ENCODE measurements at regions not wholly inside any gene's neighbourhood (a gene's known extent, or its start where the extent isn't known, plus 50 kb on each side); places are given as distances from the start of the nearest gene placed in this dataset.

DNA sequence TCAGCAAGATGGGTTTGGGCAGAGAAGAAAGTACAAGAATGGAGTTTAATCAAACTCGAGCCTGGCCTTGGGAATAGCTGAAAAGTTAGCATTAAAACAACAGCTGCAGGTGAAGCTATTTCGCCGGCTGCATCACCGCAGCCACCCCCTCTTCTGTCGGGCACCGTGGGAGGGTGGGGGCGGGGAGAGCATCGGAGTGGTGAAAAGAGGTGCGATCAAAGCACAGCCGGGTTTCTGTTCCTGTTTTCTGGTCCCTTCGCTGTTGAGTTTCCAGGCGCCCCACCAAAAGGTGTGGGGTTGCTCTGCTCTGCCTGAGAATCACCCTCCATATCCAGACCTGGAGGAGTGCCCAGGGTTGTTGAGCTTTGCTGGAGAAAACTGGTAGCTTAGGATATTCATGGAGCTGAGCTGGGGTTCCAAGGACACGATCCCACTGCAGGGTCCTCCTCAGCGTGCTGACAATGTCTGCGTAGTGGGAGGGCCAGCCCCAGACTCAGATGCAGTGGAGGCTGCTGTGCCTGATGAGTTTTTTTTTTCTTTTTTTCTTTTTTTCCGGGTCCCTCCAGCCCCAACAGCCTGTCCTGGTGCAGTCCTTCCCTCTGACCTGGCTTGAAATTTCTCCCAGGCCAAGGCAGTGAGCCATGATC, 127.5 kb upstream of the C1orf174 start:
- DNase-seq: no peak

DNA sequence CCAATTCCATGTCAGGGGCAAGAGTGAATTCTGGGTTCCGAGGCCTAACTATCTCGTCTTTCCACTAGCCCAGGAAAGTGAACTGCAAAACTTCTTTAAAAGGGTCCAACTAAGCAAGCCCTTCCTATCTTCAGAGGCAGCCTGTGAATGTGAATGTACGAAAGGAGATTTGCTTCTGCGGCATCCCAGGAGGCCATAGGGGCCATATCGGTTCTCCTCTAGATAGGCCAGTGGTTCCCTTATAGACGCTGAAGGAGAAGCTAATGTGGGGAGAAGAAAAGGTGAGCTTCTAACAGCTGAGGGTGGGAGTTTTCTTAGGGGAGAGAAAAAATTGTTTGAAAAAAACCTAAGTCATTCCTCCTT, 128.0 kb upstream of the C1orf174 start:
- DNase-seq: no peak
- in situ Hi-C loops (cut with HindIII; ENCODE audit: low pct_ligation_motif_present, low pct_unique_long_range_greater_than_20kb, low sequenced_read_pairs): no loop called here

More for the DNA sequence above, 127.5 kb upstream of the C1orf174 start:
- in situ Hi-C loops (cut with HindIII; ENCODE audit: low pct_ligation_motif_present, low pct_unique_long_range_greater_than_20kb, low sequenced_read_pairs): no loop called here

DNA sequence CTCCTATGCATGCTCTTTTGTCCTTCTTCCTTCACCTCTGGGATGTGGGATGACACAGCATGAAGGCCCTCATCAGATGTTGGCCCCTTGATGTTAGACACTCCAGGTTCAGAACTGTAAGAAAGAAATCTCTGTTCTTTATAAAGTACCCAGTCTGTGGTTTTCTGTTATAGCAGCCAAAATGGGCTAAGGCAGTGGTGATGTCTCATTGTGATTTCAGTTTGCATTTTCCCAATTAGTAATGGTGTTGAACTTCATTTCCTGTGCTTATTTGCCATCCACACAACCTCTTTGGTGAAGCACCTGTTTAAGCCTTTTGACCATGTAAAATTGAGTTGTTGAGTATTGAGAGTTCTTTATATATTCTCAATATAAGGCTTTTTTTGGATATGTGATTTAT, 129.3 kb upstream of the C1orf174 start:
- in situ Hi-C loops (cut with HindIII; ENCODE audit: low pct_ligation_motif_present, low pct_unique_long_range_greater_than_20kb, low sequenced_read_pairs): no loop called here
- DNase-seq: no peak

DNA sequence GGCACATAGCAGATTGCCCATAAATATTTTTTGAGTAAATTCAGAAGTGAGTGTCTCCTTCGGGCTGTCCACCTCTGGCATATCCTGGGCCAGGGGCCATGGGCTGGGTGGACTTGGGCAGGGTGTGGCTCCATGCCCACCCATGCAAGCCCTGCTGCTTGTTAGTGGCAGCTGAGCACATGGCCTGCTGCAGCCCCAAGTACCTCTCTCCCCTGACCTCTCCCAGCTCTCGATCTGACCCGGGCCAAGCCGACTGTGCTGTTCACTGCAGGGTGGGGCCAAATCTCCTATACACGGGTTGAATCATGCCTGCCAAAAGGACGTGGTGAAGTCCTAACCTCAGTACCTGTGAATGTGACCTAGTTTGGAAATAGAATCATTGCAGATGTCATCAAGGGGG, 132.5 kb upstream of the C1orf174 start:
- DNase-seq: no peak
- in situ Hi-C loops (cut with HindIII; ENCODE audit: low pct_ligation_motif_present, low pct_unique_long_range_greater_than_20kb, low sequenced_read_pairs): no loop called here

DNA sequence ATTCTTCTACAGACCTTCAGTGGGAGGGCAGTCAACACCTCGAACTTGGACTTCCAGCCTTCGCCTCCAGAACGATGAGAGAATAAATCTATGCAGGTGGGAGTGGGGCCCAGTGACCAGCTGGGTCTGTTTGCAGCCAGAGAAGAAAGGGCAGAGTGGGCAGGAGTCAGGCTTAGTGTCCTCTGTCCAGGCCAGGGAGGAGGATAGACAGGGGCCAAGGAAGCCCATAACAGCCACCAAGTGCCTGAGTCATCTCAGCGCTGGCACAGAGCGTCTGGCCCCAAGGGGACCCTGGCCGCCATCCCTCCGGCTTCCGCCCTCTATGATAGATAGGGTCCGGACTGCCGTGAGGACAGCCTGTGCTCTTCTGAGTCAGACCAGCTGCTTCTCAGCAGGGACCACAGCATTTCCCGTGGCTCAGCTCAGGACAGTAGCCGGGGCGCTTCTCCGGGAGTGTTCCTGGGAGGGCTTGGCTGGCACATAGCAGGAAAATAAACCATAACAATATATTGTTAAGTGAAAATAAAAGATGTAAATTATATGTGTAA, 133.1 kb upstream of the C1orf174 start:
- in situ Hi-C loops (cut with HindIII; ENCODE audit: low pct_ligation_motif_present, low pct_unique_long_range_greater_than_20kb, low sequenced_read_pairs): no loop called here

DNA sequence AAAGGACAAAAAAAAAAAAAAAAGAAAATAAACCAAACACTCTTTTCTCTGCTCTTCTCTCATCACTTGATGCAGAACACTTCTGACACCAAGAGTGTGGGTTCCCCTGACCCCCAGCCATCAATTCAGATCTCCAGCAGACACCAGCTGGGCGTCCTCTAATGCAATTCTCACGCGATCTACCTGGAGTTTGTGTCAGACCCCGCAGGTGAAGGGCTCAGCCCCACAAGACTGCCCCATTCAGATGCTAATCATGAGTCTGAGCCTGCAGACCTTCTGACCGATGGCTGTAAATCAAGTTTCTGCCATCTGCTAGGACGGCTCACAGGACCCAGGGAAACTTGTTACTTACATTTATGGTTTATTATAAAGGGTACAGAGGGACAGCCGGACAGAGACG, 133.6 kb upstream of the C1orf174 start:
- no peak for DNase-seq
- in situ Hi-C loops (cut with HindIII; ENCODE audit: low pct_ligation_motif_present, low pct_unique_long_range_greater_than_20kb, low sequenced_read_pairs): no loop called here

More for the DNA sequence above, 133.1 kb upstream of the C1orf174 start:
- DNase-seq: no peak

GRCh38 chr1:4034318-4034887, 134.3 kb upstream of the C1orf174 start:
- no peak for DNase-seq
- in situ Hi-C loops (cut with HindIII; ENCODE audit: low pct_ligation_motif_present, low pct_unique_long_range_greater_than_20kb, low sequenced_read_pairs): no loop called here

DNA sequence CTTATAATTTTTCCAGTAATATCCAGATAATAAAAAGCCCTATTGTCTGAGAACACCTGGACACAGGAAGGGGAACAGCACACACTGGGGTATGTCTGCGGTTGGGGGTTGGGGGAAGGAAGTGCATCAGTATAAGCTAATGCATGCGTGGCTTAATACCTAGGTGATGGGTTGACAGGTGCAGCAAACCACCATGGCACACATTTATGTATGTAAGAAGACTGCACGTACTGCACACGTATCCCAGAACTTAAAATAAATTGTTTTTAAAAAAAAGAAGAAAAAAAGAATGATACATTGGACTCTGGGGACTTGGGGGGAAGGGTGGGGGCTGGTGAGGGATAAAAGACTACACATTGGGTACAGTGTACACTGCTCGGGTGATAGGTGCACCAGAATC, 144.9 kb upstream of the C1orf174 start:
- DNase-seq: no peak
- in situ Hi-C loops (cut with HindIII; ENCODE audit: low pct_ligation_motif_present, low pct_unique_long_range_greater_than_20kb, low sequenced_read_pairs): no loop called here

DNA sequence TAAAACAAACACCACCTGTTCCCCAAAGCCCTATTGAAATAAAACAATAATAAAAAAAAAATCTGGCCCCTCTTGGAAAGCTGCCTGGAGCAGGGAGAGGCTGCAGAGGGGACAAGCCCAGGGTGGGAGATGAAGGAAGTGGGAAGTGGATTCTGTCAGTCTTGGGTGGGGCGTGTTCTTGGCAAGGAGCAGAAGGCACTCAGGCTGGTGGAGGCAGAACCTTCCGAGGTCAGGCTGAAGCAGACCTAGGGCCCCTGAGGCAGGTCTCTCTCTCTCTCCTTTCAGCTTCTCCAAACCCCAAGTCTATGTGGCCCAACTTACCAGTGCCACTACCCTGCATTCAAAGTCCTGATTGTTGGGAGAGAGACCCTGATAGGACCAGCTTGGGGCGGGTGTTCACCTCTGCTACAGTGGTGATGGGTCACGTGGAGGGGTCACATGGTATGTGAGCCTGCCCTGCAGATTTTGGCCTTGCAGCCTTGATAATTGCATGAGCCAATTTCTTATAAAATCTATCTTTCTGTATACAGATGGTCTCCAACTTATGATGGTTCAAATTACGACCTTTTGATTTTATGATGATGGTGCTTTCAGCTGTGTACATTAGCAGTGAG, 145.4 kb upstream of the C1orf174 start:
- in situ Hi-C loops (cut with HindIII; ENCODE audit: low pct_ligation_motif_present, low pct_unique_long_range_greater_than_20kb, low sequenced_read_pairs): no loop called here
- no peak for DNase-seq

- no peak for DNase-seq
- in situ Hi-C loops (cut with HindIII; ENCODE audit: low pct_ligation_motif_present, low pct_unique_long_range_greater_than_20kb, low sequenced_read_pairs): no loop called here
Observed at GRCh38 chr1:4046836-4047461, 146.9 kb upstream of the C1orf174 start.

DNA sequence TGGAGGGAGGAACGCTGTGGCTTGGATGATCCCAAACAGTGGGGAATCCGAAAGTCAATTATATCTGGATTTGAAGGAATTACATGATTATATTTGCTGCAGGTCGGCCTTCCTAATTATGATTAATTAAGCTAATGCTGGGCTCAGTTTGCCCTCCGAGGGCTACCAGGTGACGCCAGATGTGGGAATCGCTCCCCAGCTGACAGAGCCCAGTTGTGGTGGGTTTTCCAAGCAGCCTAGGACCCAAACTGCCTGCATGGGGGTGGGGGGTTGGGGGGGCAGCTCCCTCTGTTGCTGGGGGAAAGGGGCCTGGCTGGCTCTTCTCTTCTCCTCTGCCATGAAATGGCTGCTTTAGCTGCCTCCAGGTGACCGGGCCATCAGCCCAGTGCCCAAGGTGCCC, 147.6 kb upstream of the C1orf174 start:
- in situ Hi-C loops (cut with HindIII; ENCODE audit: low pct_ligation_motif_present, low pct_unique_long_range_greater_than_20kb, low sequenced_read_pairs): no loop called here

GRCh38 chr1:4048076-4048475, 148.0 kb upstream of the C1orf174 start:
- in situ Hi-C loops (cut with HindIII; ENCODE audit: low pct_ligation_motif_present, low pct_unique_long_range_greater_than_20kb, low sequenced_read_pairs): no loop called here
- no peak for DNase-seq

More for the DNA sequence above, 147.6 kb upstream of the C1orf174 start:
- DNase-seq: no peak

DNA sequence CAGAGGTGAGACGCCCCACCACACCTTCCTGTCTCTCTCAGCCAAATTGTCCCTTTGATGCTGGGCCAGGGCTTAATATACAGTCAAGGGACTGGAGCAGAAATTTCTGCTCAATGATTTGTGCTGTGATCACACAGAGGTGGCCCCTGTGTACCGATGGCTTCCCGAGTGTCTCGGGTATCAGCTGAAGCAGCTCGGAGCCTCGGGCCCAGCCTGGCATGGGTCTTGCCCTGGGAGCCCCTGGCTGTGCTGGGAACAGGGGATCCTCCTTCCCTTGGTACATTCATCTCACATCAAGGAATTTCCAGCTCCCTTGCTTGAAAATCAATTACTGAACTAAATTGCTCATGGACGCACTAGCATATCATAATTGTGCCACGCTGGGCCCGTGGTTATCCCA, 148.8 kb upstream of the C1orf174 start:
- no peak for DNase-seq
- in situ Hi-C loops (cut with HindIII; ENCODE audit: low pct_ligation_motif_present, low pct_unique_long_range_greater_than_20kb, low sequenced_read_pairs): no loop called here

GRCh38 chr1:4050998-4051397, 150.9 kb upstream of the C1orf174 start:
- DNase-seq: no peak
- in situ Hi-C loops (cut with HindIII; ENCODE audit: low pct_ligation_motif_present, low pct_unique_long_range_greater_than_20kb, low sequenced_read_pairs): no loop called here

GRCh38 chr1:4052657-4053056, 152.6 kb upstream of the C1orf174 start:
- DNase-seq: no peak
- in situ Hi-C loops (cut with HindIII; ENCODE audit: low pct_ligation_motif_present, low pct_unique_long_range_greater_than_20kb, low sequenced_read_pairs): no loop called here

DNA sequence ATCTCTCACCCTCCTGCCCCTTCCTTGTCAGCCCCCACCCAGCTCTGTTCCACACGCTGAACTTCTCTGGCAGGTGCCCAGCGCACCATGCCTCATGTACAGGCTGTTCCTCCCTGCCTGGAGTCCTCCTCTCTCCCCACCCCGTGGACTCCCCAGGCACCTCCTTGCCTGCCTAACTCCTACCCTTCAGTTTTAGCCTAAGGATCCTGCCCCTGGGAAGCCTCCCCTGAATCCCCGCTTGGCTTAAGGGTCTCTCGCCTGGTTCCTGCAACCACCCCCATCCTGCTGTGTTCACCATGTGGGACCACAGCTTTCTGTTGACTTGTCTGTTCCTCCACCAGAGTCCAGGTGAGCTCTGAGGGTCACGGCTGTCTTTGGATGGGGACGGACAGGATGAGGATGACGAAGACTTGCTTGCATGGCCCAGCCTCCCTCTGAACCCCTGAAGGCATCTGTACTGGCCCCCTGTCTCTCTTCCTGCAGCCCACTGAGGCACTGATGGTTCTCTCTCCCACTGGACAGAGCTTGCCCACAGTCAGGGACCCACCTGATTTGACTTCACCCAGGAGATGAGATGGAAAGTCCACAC, 153.2 kb upstream of the C1orf174 start:
- no peak for DNase-seq
- in situ Hi-C loops (cut with HindIII; ENCODE audit: low pct_ligation_motif_present, low pct_unique_long_range_greater_than_20kb, low sequenced_read_pairs): no loop called here

DNA sequence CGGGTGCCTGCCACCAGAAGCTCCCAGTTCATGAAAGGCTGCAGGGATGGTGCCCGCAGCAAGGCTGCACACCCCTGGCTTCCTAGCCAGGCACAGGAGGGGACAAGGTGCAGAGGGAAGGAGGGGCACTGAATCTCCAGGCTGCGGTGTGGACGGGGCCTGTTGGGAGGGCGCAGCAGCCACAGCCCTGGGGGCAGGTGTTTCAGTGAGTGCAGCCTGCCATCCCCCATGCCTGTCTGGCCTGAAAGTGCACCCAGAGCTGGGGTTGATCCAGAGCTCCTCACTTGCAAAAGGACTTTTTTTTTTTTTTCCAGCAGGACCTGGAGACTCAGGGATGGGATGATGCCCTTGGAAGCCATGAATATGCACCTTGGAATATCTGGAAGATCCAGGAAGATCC, 153.7 kb upstream of the C1orf174 start:
- DNase-seq: no peak
- in situ Hi-C loops (cut with HindIII; ENCODE audit: low pct_ligation_motif_present, low pct_unique_long_range_greater_than_20kb, low sequenced_read_pairs): no loop called here

GRCh38 chr1:4055294-4055967, 155.4 kb upstream of the C1orf174 start:
- DNase-seq: no peak
- in situ Hi-C loops (cut with HindIII; ENCODE audit: low pct_ligation_motif_present, low pct_unique_long_range_greater_than_20kb, low sequenced_read_pairs): no loop called here

DNA sequence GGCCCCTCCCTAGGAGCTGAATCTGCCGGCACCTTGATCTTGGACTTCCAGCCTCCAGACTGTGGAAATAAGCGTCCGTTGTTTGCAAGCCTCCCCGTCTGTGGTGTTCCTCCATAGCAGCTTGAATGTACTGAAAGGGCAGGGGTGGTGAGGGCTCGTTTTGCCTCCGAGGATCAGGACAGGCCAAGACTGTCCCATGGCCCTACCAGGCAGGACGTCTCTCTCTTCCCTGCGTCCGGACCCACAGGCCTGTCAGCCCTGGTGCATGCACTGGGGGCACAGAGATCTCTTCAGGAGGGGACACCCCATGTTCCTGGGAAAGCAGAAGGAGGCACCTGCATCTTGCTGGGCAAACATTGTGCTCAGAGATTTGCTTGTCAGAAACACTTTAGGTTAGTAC, 156.3 kb upstream of the C1orf174 start:
- in situ Hi-C loops (cut with HindIII; ENCODE audit: low pct_ligation_motif_present, low pct_unique_long_range_greater_than_20kb, low sequenced_read_pairs): no loop called here
- no peak for DNase-seq
